GM19025 (cell line): ENCODE measurements at regions not wholly inside any gene's neighbourhood (a gene's known extent, or its start where the extent isn't known, plus 50 kb on each side); places are given as distances from the start of the nearest gene placed in this dataset.

Experiments
- ATAC-seq: cut with Tn5 transposase; IDR thresholded peaks from one replicate; pipeline ENCODE4 v1.9.1; 2021; ENCODE audit warnings: mild to moderate bottlenecking, low read depth, moderate library complexity; ENCODE audit not compliant: unreplicated experiment

DNA sequence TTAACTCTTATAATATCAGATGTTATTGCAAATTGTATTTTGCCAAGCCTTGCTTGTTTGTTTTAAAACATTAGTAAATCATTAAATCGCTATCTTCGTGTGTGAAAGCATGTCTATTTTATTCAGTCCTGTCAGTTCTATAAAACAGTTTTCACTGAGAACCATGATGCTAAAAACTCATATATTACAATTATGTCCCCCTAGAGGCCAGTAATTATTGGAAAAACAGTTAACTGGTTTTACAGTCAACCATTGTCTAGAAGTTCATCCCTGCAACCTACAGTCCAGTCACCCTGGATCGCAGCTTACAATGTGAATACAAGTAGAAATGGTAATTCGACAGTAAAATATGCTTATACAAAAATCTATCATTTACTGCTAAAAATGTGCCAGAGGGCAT is 311.5 kb upstream of the ROBO2 start:
- no peak for ATAC-seq

DNA sequence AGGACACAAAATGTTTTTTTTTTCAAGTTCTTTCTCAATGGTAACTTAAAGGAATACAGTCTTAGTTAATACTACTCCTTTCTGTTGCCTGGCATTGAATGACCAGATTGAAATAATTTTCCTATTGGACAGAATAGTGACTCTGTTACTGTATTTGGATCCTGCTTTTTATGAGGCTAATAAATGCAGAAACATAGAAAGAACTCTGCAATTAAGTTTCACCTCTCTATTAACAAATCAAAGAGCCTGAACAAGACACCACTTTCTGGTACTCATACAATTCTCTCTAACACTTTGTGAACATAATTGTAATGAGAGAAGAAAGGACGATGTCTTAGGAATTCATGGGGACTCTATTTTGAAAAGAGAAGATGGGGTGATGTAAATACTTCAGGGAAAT is 308.4 kb upstream of the ROBO2 start:
- no peak for ATAC-seq

DNA sequence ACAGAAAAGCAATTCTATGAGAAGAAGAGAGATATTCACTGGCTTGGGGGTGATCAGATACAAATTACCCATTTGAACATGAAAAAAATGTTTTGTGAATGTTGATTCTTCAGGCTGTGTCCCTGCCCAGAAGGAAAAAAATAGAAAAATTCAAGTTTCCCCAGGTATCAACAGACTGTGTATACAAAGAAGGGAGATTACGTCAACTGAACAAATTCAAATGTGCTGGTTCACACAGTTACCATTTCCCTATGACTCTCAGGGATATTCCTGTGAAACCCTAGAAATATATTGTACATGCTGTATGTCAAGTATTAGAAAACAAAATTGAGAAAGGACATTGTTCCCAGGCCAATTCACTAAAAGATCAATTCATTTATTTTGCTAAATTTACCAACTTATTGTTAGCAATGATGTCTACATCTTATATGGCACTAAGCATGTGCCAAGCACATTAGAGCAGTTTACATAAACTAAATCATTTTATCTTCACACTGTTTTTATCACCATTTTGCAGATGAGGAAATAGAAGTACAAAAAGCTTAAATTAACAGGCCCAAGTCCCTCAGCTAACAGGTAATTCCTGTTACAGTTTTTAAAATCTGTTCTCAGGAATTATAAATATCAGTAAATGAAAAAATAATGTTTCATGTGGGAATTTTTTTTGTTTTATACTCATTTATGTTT is 306.7 kb upstream of the ROBO2 start:
- ATAC-seq, result no peak

DNA sequence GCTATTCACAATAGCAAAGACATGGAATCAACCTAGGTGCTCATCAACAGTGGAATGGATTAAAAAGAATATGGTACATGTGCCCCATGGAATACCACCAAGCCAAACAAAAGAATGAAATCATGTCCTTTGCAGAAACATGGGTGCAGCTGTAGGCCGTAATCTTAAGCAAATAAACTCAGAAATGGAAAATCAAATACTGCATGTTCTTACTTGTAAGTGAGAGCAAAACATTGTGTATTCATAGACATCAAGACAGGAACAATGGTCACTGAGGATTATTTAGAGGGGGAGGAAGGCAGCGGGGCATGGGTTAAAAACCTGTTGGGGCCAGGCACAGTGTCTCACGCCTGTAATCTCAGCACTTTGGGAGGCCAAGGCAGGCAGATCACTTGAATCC is 304.7 kb upstream of the ROBO2 start:
- ATAC-seq, result no peak

DNA sequence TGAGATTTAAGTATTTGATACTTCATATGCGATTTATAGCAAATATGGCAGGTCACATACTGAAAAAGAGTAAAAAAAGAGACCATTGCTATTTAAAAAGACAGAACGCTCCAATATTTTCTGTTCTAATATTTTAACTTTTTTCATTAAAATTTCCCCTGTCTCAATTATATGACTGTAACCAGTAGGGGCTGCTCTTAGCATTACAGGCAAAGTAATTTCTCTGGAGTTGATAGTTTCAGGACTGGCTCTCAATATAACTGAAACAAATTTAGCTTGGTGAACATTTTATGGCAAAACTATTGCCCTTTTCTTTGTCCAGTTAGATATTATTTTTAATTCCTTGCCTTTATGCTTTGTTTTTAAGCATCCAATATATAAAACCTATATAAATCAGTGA is 286.3 kb upstream of the ROBO2 start:
- ATAC-seq, result no peak

DNA sequence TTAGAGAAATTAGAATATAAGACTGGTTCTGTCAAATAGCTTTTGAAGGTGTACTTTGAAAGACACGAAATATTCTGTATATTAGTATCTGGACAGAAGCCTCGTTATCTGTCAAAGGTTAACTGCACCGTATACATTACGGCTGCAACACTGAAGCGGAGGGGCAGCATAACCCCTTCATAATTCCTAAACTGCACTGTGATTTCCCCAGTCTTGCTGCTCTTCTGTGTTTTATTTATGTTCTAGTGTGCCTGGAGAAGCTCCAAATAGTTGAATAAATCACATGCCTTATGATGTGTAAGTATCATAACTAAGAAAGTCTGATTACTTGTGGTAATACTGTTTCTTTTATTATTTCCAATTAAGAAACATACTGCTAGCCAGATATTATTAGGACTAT is 285.7 kb upstream of the ROBO2 start:
- no peak for ATAC-seq

DNA sequence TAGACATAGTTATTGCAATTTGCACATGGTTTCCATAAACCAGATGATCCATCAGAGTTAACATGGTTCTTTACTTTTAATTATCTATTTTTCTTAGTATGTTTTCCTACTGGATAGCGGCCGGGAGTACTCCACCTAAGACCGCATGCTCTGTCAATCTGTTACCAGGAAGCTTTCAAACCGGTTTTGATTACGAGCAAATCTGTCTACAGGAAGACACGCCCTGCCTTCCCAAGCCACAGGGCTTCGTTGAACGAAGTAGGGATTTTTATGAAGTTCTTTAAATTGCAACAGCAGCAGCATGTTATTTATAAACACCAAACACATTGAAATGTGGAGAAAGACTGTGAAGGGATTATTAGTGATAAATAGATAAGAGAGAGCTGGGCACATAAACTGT is 283.3 kb upstream of the ROBO2 start:
- ATAC-seq, result no peak

DNA sequence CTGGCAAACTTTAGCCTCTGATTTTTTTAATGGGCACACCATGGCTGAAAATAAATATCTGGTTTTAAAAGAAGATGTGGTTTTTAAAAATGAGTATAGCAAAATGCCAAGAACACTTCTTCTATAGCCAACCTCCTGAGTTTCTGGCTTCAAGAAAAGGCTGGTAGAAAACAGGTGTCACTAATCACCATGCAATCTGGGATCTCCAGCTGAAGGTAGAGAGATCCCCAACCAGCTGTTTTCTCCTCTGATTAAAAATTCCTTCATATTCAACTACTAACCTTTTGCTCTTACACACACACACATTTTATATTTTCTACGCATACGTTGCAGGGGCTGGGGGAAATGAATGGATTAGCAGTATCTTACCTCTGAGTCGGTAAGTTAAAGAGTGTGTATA is 279.6 kb upstream of the ROBO2 start:
- ATAC-seq, result no peak

DNA sequence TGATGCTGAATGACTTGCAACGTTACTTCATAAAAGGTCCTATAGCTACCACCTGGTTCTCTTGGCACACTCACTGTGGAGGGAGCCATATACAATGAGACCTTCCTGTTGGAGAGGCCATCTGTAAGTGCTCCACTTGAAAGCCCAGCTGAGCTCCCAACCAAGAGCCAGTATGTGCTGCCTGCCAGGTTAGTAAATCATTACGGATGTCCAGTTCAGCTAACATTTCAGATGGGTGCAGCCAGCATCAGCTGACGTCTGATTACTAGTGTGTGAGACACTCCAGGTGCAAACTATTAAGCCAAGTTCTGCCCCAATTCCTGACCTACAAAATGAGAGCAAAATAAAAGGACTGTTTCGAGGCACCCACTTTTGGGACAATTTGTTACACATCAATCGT is 274.4 kb upstream of the ROBO2 start:
- no peak for ATAC-seq

DNA sequence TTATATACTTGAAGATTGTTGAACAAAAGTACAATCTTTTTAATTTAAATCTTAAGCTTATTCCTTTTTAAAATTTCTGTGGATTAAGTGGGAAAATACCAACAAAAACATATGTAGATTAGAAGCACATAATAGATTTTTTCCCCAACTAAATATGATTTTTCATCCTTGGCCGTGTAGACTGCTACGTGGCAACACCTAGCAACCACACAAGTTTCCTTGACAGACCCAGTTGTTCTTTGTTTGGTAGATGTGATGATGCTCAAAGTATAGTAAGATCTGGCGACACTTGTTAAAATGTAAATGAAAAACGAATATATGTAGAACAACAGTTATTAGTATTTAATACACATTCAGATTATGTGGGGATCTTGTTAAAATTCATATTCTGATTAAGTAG is 271.0 kb upstream of the ROBO2 start:
- ATAC-seq, result no peak

DNA sequence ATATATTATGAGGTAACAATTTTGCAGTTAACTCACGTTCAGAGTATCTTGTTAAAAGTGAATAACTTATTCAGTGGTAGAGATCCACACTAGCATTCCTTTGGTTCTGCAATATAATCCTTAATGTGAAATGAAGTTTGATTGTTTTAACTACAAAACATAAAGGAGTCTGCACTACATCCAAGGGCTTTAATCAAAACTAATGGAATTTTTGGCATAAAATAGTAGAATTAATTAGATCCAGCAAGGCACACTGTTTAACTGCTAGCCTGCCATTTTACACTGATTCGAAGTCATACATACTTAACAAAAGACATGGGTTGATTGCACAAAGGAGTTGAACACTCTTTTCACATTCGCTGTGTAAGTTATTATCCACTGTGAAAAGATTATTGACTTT is 263.0 kb upstream of the ROBO2 start:
- no peak for ATAC-seq

DNA sequence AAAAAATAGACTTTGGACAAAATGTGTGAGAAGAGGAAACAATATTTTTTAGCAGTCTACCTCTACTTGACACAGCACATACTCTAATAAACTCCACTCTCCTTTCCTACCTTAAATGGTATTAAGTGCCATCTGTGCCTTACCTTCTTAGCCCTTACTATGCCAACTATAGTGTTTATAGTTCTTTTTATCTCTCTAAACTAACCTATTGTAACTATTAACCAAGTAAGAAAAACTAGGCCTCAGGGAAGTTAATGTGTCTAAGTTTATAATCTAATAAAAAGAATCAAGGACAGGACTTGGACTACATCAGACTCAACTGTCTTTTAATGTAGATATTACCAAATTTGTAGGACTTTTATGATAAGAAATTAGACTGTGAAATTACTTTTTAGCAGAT is 251.7 kb upstream of the ROBO2 start:
- no peak for ATAC-seq

DNA sequence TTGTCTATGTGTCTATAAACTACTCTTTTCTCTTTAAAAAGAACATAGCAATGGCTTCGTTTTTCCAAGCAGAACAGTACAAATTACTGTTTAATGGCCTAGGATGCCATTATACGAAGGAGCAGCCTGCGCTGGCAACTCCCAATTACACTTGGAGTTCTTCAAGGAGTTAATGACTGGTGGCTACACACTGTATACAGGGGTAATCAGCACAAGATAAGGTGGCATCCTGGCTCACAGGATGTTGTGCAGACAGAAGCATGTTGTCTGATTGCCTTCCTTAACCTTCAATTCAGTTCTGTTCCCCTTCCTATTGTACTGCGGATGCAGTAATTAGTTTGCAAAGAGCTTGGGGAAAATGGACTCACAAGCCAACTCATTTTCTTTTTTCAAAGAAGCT is 250.7 kb upstream of the ROBO2 start:
- ATAC-seq, result no peak

DNA sequence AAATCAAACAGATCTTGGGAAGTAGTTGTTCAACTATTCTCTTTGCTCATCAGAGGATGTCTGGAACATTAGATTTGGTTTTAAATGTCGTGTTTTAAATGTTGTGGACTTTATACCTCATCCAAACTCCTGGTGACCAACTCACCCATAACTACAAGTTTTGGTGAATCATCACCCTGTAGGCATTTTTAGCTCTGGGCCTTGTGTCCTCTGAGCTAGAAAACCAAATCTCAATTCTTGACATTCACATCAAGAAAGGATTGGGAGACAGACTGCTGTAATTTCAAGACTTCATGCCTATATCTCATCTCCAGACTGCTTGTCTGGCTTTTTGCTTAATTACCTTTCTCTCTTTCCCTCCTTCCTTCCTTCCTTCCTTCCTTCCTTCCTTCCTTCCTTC is 228.5 kb upstream of the ROBO2 start:
- ATAC-seq, result no peak

DNA sequence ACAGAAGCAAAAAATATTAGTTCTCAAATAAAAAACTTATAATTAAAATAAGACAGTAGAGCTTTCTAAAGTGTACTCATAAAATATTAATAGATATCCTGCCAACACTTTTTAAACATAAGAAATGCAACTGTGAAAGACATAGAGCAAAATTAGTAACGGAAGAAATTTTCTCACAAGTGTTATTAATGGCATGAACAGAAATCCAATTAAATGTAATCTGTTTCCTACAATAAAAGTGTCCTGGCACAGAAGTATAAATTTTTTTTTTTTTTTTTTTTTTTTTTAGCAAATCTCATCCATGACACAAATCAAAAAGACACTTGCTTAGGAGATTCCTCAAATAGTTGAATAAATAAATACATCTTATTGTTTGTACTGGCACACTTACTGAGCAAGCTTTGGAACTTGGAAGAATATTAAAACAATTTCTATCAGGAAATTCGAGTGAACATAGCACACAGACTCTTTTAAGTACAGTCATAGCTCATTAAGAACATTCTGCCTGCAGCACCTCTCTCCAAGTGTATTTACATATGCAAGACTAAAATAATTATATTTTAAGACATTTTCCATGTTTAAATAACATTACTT is 227.2 kb upstream of the ROBO2 start:
- ATAC-seq, result no peak

DNA sequence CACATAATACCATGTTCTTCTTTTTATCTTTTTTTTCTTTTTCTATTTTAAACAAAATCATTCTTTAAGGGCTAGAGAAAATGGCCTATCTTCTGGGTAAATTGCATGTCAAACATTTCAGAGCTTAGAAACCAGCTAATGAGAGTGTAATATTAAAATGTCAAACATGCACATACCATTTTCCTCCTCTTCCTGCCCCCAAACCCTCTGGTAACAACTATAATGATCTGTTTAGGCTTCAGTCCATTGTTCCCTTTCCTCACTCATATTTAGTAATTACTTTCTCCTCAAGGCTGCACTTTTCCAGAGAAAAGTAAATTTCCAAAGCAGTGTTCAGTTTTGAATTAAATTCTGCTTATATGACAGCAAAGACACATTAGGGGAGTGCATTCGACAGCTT is 224.3 kb upstream of the ROBO2 start:
- ATAC-seq, result no peak

DNA sequence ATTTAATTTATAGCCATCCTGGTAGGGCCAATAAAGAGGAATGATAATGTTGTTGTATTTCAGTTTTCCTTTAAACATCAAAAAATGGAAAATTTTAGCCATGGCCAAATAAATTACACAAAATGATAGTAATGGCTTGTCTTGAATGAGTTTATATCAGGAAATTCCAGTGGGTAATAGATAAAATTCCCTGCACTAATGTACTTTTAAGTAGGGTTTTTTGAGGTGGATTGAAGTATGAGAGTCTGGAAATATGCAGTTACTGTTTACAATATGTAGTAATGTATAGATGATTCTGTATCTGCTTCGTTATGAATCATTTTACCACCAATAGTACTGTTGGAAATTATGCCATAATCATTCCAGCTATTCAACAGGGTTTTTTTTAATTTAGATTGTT is 219.4 kb upstream of the ROBO2 start:
- ATAC-seq, result no peak

DNA sequence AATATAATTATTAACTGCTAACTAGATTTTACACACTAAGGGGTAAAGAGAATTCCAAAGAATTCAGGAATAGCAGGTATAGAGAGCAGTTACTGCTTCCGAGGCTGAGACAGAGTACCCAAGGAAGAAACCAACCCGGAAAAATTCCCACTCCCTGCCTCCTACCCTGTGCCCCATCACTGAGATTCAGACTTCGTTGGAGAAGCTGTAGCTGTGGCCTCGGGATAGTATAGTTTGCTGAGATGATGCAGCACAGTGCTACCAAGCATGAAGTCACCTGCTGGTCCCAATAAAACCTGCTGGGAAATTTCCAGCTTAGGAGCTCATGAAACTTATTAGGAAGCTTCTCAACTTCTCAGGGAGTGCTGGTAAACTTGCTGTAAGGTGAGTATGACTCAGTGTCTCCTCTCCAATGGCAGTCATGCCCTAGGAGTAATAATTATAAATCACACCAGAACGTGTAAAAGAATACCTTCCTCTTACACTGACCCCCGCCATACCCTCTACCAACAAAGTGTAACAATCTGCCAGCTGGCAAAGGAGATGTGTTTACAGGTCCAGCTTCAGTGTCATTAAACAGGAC is 215.2 kb upstream of the ROBO2 start:
- no peak for ATAC-seq

DNA sequence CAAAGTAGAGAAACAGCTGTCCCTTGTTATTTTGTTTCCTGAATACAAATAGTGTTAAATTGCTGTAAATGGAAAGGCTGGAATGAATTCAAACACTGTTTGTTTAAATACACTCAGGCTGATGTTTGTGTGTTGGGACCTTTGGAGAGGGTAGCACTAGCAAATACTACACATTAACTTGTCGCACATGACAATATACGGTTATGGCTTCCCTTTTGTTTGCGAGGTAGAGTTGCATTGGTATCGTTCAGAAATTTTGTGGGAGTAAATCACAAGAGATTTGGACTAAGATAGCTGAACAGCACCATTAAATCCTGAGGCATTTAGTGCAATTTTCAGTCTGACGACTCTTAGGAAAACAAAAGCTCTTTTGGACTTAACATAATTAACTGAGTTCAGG is 213.0 kb upstream of the ROBO2 start:
- ATAC-seq, result no peak

DNA sequence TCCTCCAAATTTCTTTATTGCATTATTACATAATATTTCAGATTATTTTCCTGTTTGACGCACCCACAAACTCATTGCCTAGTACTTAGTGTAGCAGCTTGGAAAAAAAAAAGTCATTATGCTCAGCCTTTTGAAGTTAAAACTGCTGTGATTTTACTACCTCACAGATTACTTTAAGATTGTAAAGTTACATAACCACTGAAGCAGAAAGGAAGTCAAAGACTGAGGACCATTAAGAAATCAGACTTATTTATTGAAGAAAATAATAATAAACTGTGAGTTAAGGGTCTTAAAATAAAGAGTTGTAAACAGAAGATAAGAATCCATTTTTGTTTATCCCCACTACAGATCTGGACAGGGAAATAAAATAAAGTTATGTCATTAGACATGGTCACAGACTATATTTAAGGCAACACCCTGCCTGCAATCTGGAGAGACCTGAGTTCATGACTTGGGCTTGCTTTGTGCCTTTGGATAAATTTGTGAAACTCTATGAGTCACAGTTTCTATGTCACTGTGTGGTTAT is 212.1 kb upstream of the ROBO2 start:
- no peak for ATAC-seq

DNA sequence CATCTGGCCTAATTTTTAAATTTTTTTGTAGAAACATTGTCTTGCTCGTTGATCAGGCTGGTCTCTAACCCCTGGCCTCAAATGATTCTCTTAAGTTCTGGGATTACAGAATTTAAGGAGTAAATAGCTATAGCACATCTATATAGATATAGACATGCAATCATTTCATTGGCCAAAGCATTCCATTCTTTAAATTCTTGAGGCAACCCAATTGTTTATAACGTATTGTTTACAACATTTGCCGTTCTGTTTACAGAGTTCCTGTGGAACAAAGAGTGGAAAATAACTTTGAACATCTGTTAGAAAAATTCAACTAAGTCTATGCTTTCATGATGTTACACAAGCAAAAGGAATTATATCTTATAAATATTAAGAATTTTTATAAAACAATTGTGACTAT is 205.2 kb upstream of the ROBO2 start:
- no peak for ATAC-seq

DNA sequence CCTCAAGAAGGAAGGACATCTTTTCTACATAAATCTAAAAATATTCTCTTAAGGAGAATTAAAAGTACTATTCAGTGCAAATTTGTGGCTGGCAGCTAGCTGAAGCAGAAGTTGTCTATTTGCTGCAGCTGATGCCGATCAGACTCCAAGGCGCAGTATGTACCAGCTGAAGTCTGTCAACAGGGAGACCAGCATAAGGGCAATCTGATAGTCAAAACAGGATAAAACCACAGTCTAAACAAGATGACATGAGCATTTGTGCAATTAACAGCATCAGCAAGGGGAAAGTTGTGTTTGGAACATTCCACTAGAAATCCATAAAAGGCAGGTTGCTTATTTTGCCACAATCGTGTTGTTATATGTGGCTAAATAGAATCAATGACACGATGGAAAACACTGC is 198.2 kb upstream of the ROBO2 start:
- ATAC-seq, result no peak
